Thymus (tissue), 11 donors: ENCODE measurements at regions not wholly inside any gene's neighbourhood (a gene's known extent, or its start where the extent isn't known, plus 50 kb on each side); places are given as distances from the start of the nearest gene placed in this dataset.
"Not testable (repeated sequence)": the region's sequence is repeated elsewhere in the genome, so short reads cannot be mapped to it uniquely, and the experiment has no call there.

Source experiments
- DNase-seq, 9 donors: peaks; one replicate each; pipeline ENCODE4 v3.0.0-alpha.2; 2013; ENCODE audit warnings: low spot score in 9 of 9, low read depth in 6 of 9, missing footprints in 1 of 9
- H3K27ac ChIP-seq, 2 donors: one replicate each; pipeline ENCODE4 v1.5.1; 2013; ENCODE audit warnings: control low read depth in 1 of 2, low read depth in 1 of 2, low read length in 1 of 2, mild to moderate bottlenecking in 1 of 2, moderate library complexity in 1 of 2
- H3K27me3 ChIP-seq, 2 donors: one replicate each; pipeline ENCODE4 v1.5.1; 2013; ENCODE audit warnings: low read length in 1 of 2; ENCODE audit not compliant: control insufficient read depth in 2 of 2, insufficient read depth in 1 of 2
- H3K36me3 ChIP-seq, 2 donors: one replicate each; pipeline ENCODE4 v1.5.1; 2013; ENCODE audit warnings: low read length in 1 of 2, mild to moderate bottlenecking in 1 of 2, moderate library complexity in 1 of 2; ENCODE audit not compliant: control insufficient read depth in 2 of 2, insufficient read depth in 2 of 2
- H3K4me1 ChIP-seq, 2 donors: one replicate each; pipeline ENCODE4 v1.5.1; 2013; ENCODE audit warnings: low read length in 2 of 2; ENCODE audit not compliant: control insufficient read depth in 2 of 2, insufficient read depth in 2 of 2
- H3K4me3 ChIP-seq, 2 donors: one replicate each; pipeline ENCODE4 v1.5.1; 2013; ENCODE audit warnings: low read length in 2 of 2, control low read depth in 1 of 2, mild to moderate bottlenecking in 1 of 2
- H3K9me3 ChIP-seq, 2 donors: one replicate each; pipeline ENCODE4 v1.5.1; 2013; ENCODE audit warnings: low read length in 1 of 2, mild to moderate bottlenecking in 1 of 2; ENCODE audit not compliant: control insufficient read depth in 2 of 2, insufficient read depth in 1 of 2
- WGBS: extraction: QIAGEN DNeasy Blood & Tissue Kit; methylation state at CpG from one replicate; pipeline ENCODE4 v1.1.7; 2013; 5-methylcytosine and 5-hydroxymethylcytosine counted together
- donor health status: healthy.

DNA sequence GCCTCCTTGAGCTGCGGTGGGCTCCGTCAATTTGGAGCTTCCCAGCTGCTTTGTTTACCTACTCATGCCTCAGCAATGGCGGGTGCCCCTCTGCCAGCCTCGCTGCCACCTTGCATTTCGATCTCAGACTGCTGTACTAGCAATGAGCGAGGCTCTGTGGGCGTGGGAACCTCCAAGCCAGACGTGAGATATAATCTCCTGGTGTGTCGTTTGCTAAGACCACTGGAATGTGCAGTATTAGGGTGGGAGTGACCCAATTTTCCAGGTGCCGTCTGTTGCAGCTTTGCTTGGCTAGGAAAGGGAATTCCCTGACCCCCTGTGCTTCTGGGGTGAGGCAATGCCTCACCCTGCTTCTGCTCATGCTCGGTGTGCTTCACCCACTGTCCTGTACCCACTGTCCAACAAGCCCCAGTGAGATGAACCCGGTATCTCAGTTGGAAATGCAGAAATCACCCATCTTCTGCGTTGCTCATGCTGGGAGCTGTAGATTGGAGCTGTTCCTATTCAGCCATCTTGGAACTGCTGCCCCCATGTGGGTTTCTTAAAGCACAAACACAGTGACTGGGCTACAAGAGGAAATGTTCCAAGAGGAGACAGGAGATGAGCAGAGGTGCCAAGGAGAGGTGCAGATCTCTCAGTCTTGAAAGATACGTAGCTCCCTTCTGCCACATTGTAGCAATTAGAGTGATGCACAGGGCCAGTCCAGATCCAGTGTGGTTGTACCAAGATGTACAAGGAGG, 193.0 kb upstream of the IGFBP7 start:
- H3K9me3 ChIP-seq: peaks cover 0 to 3% of the 10 kb centered on the region in 2 donors
- H3K36me3 ChIP-seq: no peaks in the 10 kb centered on the region
- no peak overlapping the region for H3K4me3 ChIP-seq
- WGBS: 75% methylated on average over 14 of the region's 14 CpGs
- H3K27me3 ChIP-seq: no peaks in the 10 kb centered on the region
- H3K27ac ChIP-seq: no peak overlapping the region
- H3K4me1 ChIP-seq: no peaks in the 10 kb centered on the region
- DNase-seq: no peak

DNA sequence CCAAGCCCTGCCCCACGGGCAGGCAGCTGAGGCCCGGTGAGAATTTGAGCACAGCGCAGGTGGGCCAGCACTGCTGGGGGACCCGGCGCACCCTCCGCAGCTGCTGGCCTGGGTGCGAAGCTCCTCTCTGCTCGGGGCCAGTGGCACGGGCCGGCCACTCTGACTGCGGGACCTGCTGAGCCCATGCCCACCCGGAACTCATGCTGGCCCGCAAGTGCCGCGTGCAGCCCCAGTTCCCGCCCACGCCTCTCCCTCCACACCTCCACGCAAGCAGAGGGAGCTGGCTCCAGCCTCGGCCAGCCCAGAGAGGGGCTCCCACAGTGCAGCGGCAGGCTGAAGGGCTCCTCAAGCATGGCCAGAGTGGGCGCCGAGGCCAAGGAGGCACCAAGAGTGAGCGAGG, 190.1 kb upstream of the IGFBP7 start:
- not testable (repeated sequence) for H3K36me3 ChIP-seq, DNase-seq, H3K4me3 ChIP-seq, H3K27me3 ChIP-seq, H3K9me3 ChIP-seq, H3K4me1 ChIP-seq, H3K27ac ChIP-seq
- WGBS: 90% methylated on average over 23 of the region's 23 CpGs

DNA sequence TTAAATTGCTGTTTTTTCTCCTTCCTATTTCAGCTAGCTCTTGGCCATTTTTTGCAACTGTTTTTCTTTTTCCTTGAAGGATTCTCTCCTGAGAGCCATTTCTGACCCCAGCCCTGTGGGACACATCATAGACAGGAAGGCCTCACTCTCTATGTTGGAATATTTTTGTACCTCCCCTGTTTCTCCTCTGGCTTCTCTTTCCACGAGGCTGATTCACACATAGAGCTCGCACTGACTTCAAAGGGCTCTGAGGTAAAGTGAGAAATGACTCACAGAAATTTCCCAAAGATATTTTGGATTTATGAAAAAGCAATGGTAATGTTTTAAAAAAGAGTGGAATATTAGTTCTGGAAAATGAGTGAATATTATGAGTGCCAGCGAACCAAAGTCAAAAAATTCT, 181.7 kb upstream of the IGFBP7 start:
- Histone ChIP-seq H3K4me1 (no peaks in the 10 kb centered on the region), H3K4me3 (no peak overlapping the region), H3K27me3 (no peaks in the 10 kb centered on the region), H3K27ac (no peak overlapping the region), H3K36me3 (no peaks in the 10 kb centered on the region), H3K9me3 (no peaks in the 10 kb centered on the region)
- no peak for DNase-seq
- WGBS: 75% methylated on average over 3 of the region's 3 CpGs

GRCh38 chr4:57287687-57288604, 177.8 kb upstream of the IGFBP7 start:
- H3K9me3 ChIP-seq: no peaks in the 10 kb centered on the region
- H3K4me1 ChIP-seq: no peaks in the 10 kb centered on the region
- DNase-seq: no peak
- H3K4me3 ChIP-seq: no peak overlapping the region
- H3K27ac ChIP-seq: no peak overlapping the region
- no peaks in the 10 kb centered on the region for H3K36me3 ChIP-seq
- WGBS: 59% methylated on average over 5 of the region's 5 CpGs
- no peaks in the 10 kb centered on the region for H3K27me3 ChIP-seq

DNA sequence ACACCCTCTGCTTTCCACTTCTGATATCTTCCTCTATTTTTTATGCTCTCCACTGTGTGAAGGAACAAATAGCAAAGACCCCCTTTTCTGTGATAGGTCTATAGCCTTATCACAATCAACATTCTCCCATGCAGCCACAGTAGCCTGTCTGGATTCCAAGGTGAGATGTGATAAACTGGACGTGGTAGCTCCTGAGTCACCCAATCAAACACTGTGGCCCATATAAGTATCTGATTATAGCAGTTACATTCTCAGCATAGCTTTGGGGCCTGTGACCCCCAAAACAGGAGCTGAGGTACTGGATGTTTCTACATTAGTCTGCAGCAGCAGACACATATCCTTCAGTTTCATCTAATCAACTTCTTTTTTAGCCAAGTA, 172.7 kb upstream of the IGFBP7 start:
- no peak overlapping the region for H3K4me3 ChIP-seq
- WGBS: 86% methylated on average over 1 of the region's 1 CpG
- H3K4me1 ChIP-seq: no peaks in the 10 kb centered on the region
- no peaks in the 10 kb centered on the region for H3K27me3 ChIP-seq
- no peaks in the 10 kb centered on the region for H3K9me3 ChIP-seq
- no peak overlapping the region for H3K27ac ChIP-seq
- H3K36me3 ChIP-seq: no peaks in the 10 kb centered on the region
- no peak for DNase-seq

DNA sequence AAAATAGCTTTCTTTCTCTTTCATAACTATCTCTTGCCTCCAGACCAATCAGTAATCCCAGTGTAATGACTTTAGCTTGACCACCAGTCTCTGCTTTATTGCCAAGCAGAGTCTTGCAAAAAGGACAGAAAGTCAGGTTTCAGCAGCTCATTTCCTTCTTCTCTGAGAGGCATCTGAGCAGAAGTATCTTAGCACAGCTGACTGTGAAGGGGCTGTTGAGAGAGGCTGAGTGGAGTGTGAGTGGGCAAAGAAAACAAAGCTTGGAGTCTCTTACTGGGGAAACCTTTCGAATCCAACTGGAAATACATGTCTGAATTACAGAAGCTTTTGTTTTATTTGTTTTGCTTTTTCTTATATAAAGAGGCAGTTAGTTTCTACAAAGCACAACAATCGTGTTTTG, 170.3 kb upstream of the IGFBP7 start:
- Histone ChIP-seq H3K9me3 (no peaks in the 10 kb centered on the region), H3K4me3 (no peak overlapping the region), H3K36me3 (no peaks in the 10 kb centered on the region), H3K4me1 (no peaks in the 10 kb centered on the region), H3K27me3 (no peaks in the 10 kb centered on the region), H3K27ac (no peak overlapping the region)
- WGBS: 67% methylated on average over 2 of the region's 2 CpGs
- no peak for DNase-seq

DNA sequence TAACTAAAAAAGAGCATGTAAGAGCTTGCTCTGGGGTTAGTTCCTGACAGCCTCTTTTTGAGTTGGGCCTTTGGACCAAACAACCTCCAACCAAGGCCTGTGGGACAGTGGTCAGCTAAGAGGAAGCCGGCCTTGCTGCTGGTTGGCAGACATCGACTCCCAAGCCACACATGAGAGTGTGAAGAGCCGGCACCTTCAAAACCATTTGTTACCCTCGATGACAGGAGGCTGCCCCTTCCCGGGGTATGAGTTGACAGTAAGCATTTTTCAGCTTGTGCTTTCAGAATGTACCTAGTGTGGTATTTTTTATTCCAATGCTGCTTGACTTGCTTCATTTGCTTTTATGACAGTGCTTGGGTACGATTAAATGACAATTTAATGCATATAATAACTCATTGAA, 168.6 kb upstream of the IGFBP7 start:
- DNase-seq: no peak
- Histone ChIP-seq H3K27ac (no peak overlapping the region), H3K4me1 (no peaks in the 10 kb centered on the region), H3K4me3 (no peak overlapping the region), H3K9me3 (no peaks in the 10 kb centered on the region), H3K36me3 (no peaks in the 10 kb centered on the region), H3K27me3 (no peaks in the 10 kb centered on the region)
- 64% methylated on average over 6 of the region's 6 CpGs for WGBS

- H3K36me3 ChIP-seq: no peaks in the 10 kb centered on the region
- H3K9me3 ChIP-seq: no peaks in the 10 kb centered on the region
- WGBS: 92% methylated on average over 2 of the region's 2 CpGs
- H3K27ac ChIP-seq: no peak overlapping the region
- H3K27me3 ChIP-seq: no peaks in the 10 kb centered on the region
- H3K4me3 ChIP-seq: no peak overlapping the region
- no peaks in the 10 kb centered on the region for H3K4me1 ChIP-seq
- DNase-seq: no peak
These were observed 163.9 kb upstream of the IGFBP7 start for GRCh38 chr4:57274082-57274481.

GRCh38 chr4:57270346-57270745, 160.2 kb upstream of the IGFBP7 start:
- no peaks in the 10 kb centered on the region for H3K9me3 ChIP-seq
- H3K27me3 ChIP-seq: no peaks in the 10 kb centered on the region
- no peak for DNase-seq
- H3K27ac ChIP-seq: no peak overlapping the region
- WGBS: 77% methylated on average over 7 of the region's 7 CpGs
- no peaks in the 10 kb centered on the region for H3K4me1 ChIP-seq
- H3K4me3 ChIP-seq: no peak overlapping the region
- no peaks in the 10 kb centered on the region for H3K36me3 ChIP-seq
